ACC112 (cell line): ENCODE measurements at regions not wholly inside any gene's neighbourhood (a gene's known extent, or its start where the extent isn't known, plus 50 kb on each side); places are given as distances from the start of the nearest gene placed in this dataset.
"Not testable (repeated sequence)": the region's sequence is repeated elsewhere in the genome, so short reads cannot be mapped to it uniquely, and the experiment has no call there.

Experiments used
- H2AFZ ChIP-seq: fragments of 200-600 bp; sonication (generic); one replicate; pipeline ENCODE4 v1.6.0; 2017; ENCODE audit warnings: antibody characterized with exemption, low read length; ENCODE audit not compliant: unreplicated experiment
- H3K27ac ChIP-seq: fragments of 200-600 bp; sonication (generic); 2 replicates; pipeline ENCODE4 v1.5.1; 2014; ENCODE audit warnings: low read depth, mild to moderate bottlenecking, antibody characterized with exemption, low read length, moderate library complexity
- H3K27me3 ChIP-seq: fragments of 200-600 bp; sonication (generic); 2 replicates; pipeline ENCODE4 v1.6.1; 2014; ENCODE audit warnings: mild to moderate bottlenecking, antibody characterized with exemption, low read length, moderate library complexity, mixed read lengths; ENCODE audit not compliant: insufficient read depth
- H3K36me3 ChIP-seq: fragments of 200-600 bp; sonication (generic); 2 replicates; pipeline ENCODE4 v1.6.1; 2016; ENCODE audit warnings: mild to moderate bottlenecking, antibody characterized with exemption, low read length, moderate library complexity, mixed read lengths; ENCODE audit not compliant: insufficient read depth
- H3K4me1 ChIP-seq: fragments of 200-600 bp; sonication (generic); one replicate; pipeline ENCODE4 v1.6.1; 2016; ENCODE audit warnings: low read length, mixed read lengths; ENCODE audit not compliant: insufficient read depth, unreplicated experiment, control insufficient read depth
- H3K4me3 ChIP-seq: fragments of 200-600 bp; sonication (generic); 2 replicates; pipeline ENCODE4 v1.5.1; 2014; ENCODE audit warnings: mild to moderate bottlenecking, low read depth, low read length
- H3K79me2 ChIP-seq: fragments of 200-600 bp; sonication (generic); one replicate; pipeline ENCODE4 v1.6.0; 2016; ENCODE audit warnings: low read length; ENCODE audit not compliant: control insufficient read depth, unreplicated experiment, insufficient read depth

DNA sequence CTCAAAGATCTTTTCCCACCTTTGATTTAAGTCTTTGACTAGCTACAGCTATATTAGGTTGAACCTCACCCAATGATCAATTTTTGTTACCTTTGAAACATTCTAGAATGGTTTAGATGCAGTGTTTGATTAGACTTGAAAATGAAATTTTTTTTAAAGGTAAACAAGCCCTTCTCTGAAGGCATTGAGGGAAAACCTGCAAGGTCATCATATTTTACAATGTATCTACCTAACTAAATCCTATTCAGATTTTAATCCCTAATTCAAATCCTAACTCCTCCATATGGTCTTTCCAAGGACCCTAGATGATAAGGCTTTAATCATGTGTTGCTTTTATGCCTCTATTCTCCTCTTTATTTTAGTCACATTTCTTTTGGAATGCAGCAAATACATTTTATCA, 95.4 kb downstream of the ALG10B start:
- Histone ChIP-seq H3K4me3 (no peak overlapping the region), H2AFZ (no peak overlapping the region), H3K27ac (no peak overlapping the region), H3K36me3 (no peaks in the 10 kb centered on the region), H3K27me3 (peaks cover 16% of the 10 kb centered on the region; the same call in 1 of the 2 replicates), H3K79me2 (no peaks in the 10 kb centered on the region), H3K4me1 (no peaks in the 10 kb centered on the region)

DNA sequence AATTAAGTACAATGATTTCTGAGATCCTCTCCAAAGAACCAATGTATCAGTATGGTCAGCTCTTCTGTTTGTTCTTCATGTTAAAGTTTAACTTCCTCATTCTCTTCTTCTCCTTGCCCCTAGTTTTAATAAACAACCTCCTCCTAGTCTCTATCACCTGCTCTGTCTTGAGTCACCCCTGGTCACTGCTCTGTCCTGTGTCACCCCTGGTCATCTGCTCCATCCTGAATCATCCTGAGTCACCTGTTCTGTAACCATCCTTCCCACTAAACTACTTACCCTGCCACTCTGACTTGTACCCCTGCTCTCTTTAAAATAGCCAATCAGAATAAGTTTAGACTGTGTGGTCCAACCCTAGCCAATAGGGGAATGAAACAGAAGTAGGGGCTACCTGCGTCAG, 100.5 kb downstream of the ALG10B start:
- no peak overlapping the region for H3K4me3 ChIP-seq
- H3K27ac ChIP-seq = no peak overlapping the region
- H2AFZ ChIP-seq = no peak overlapping the region
- peaks cover 12% of the 10 kb centered on the region; the same call in 1 of the 2 replicates for H3K27me3 ChIP-seq
- no peaks in the 10 kb centered on the region for H3K4me1 ChIP-seq
- no peaks in the 10 kb centered on the region for H3K79me2 ChIP-seq
- H3K36me3 ChIP-seq = no peaks in the 10 kb centered on the region

GRCh38 chr12:38424436-38424835, 107.9 kb downstream of the ALG10B start:
- Histone ChIP-seq H2AFZ (no peak overlapping the region), H3K27me3 (no peaks in the 10 kb centered on the region), H3K4me1 (no peaks in the 10 kb centered on the region), H3K36me3 (no peaks in the 10 kb centered on the region), H3K27ac (no peak overlapping the region), H3K4me3 (no peak overlapping the region), H3K79me2 (no peaks in the 10 kb centered on the region)

DNA sequence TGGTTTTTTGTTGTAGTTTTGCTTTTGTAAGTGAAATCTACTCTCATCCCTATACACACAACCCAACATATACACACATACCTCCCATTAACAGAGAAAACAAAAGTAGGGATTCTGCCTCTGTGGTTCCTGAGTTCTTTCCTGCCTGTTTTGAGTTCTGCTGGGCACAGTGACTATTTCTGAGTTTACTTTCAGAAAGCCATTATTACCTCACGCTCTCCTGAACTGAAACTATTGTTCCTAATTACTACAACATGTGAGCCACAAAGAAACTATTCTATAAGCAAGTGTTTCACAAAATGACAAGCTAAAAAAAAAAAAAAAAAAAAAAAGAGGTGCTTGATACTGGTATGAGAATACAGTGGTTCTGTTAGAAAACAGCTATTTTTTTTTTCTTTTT, 110.9 kb downstream of the ALG10B start:
- Histone ChIP-seq H3K4me3 (no peak overlapping the region), H3K36me3 (no peaks in the 10 kb centered on the region), H3K27ac (no peak overlapping the region), H2AFZ (no peak overlapping the region), H3K27me3 (no peaks in the 10 kb centered on the region), H3K79me2 (no peaks in the 10 kb centered on the region), H3K4me1 (no peaks in the 10 kb centered on the region)

DNA sequence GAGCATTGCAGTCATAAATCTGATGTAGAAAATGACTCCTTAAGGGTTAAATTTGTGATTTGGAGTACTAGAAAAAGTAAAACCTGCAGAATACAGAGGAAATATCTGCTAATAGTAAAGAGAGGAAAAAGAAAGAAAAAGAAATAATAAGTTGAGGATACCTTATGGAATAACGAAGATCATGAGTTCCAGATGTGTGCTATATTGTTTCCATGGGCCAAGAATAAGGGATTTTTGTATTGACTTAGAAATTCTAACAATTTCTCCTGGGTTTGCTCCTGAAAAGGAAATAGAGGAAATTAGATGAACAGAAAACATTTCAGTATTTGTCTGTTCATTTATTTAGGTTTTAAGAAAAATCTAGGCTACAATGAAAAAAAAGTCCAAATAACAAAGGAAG, 115.3 kb downstream of the ALG10B start:
- Histone ChIP-seq H2AFZ (no peak overlapping the region), H3K4me3 (no peak overlapping the region), H3K27ac (no peak overlapping the region), H3K79me2 (no peaks in the 10 kb centered on the region), H3K36me3 (no peaks in the 10 kb centered on the region), H3K4me1 (no peaks in the 10 kb centered on the region), H3K27me3 (no peaks in the 10 kb centered on the region)

DNA sequence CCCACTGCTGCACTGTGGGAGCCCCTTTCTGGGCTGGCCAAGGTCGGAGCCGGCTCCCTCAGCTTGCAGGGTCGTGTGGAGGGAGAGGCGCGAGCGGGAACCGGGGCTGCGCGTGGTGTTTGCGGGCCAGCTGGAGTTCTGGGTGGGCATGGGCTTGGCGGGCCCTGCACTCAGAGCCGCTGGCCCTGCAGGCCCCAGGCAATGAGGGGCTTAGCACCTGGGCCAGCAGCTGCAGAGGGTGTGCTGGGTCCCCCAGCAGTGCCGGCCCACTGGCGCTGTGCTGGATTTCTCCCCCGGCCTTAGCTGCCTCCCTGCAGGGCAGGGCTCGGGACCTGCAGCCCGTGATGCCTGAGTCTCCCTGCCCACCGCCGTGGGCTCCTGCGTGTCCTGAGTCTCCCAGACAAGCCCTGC, 125.3 kb downstream of the ALG10B start:
- not testable (repeated sequence) for H3K79me2 ChIP-seq, H2AFZ ChIP-seq, H3K36me3 ChIP-seq, H3K27ac ChIP-seq, H3K4me1 ChIP-seq, H3K27me3 ChIP-seq, H3K4me3 ChIP-seq

GRCh38 chr12:38445040-38445439, 128.5 kb downstream of the ALG10B start:
- Histone ChIP-seq H3K4me3 (no peak overlapping the region), H3K27ac (no peak overlapping the region), H3K36me3 (no peaks in the 10 kb centered on the region), H2AFZ (no peak overlapping the region), H3K27me3 (no peaks in the 10 kb centered on the region), H3K79me2 (no peaks in the 10 kb centered on the region), H3K4me1 (no peaks in the 10 kb centered on the region)

DNA sequence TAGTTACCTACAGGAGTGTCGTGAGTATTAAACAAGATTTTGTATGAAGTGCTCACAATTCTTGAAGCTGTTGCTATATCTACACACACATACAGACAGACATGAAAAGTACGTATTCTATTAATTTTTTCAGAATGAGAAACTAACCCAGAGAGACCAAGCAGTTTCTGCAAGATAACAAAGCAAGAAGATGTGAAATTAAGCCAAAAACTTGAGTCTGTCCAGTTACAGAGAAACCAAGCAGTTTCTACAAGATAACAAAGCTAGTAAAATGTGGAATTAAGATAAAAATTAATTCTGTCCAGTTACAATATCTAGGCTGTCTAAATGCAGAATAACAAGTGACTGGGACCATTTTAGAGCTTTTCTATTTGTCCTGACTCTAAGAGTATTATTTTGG, 132.4 kb downstream of the ALG10B start:
- no peaks in the 10 kb centered on the region for H3K4me1 ChIP-seq
- no peak overlapping the region for H3K4me3 ChIP-seq
- no peak overlapping the region for H2AFZ ChIP-seq
- no peaks in the 10 kb centered on the region for H3K27me3 ChIP-seq
- H3K27ac ChIP-seq = no peak overlapping the region
- no peaks in the 10 kb centered on the region for H3K36me3 ChIP-seq
- H3K79me2 ChIP-seq = no peaks in the 10 kb centered on the region

DNA sequence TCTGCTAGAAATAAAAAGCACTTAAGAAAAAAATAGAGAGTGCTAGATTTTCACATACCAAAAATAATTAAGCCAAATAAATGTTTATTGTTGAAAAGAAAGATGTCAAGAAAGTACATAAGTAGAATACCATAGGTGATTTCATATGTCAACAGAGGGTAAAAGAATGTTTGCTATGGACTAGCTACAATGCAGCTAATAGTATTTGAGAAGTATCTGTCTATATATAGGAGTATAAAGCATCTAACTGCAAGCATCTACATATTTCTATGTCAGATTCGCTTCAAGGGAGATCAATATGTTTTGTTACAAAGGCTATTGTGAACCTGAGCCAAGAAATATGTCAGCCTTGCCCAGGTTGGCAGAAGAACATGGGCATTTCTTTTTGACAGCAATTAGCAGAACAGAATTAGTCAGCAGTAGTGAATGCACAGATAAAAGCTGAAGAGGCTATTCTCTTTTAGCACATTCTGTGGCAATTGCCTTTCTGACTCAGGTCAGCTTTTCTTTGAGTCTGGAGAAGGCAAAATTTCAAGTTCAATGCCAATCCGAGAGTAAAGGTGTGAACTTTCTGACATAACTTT, 140.1 kb downstream of the ALG10B start:
- Histone ChIP-seq H3K4me3 (no peak overlapping the region), H3K27ac (no peak overlapping the region), H3K4me1 (no peaks in the 10 kb centered on the region), H3K27me3 (no peaks in the 10 kb centered on the region), H2AFZ (no peak overlapping the region), H3K79me2 (no peaks in the 10 kb centered on the region), H3K36me3 (no peaks in the 10 kb centered on the region)

DNA sequence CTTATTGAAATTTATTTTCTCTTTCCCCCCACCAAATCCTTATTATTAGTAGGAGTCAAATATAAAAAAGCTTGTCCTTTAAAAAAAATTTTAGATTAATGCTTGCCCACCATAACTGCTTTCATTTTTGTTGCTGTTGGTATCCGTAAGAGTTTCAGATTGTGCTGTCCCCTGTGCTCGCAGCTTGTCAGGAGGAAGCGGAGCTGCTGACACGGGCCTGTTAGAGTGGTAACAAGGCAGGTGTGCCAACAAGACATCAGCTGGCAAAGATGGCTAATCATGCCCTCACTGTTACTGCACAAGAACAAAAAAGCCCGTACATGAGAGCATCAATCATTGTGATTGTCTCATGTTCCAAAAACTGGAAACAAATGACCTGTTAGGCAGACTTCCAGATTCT, 148.4 kb downstream of the ALG10B start:
- Histone ChIP-seq H3K27ac (no peak overlapping the region), H3K27me3 (peaks cover 5% of the 10 kb centered on the region; the same call in 1 of the 2 replicates), H3K36me3 (no peaks in the 10 kb centered on the region), H3K4me1 (no peaks in the 10 kb centered on the region), H2AFZ (no peak overlapping the region), H3K4me3 (no peak overlapping the region), H3K79me2 (no peaks in the 10 kb centered on the region)

GRCh38 chr12:38469715-38470114, 153.1 kb downstream of the ALG10B start:
- no peaks in the 10 kb centered on the region for H3K36me3 ChIP-seq
- H3K79me2 ChIP-seq = no peaks in the 10 kb centered on the region
- no peak overlapping the region for H3K4me3 ChIP-seq
- H2AFZ ChIP-seq = no peak overlapping the region
- H3K27me3 ChIP-seq = peaks cover 5% of the 10 kb centered on the region; the same call in 1 of the 2 replicates
- H3K27ac ChIP-seq = no peak overlapping the region
- H3K4me1 ChIP-seq = no peaks in the 10 kb centered on the region
